ENCODE measurements at regions not wholly inside any gene's neighbourhood (a gene's known extent, or its start where the extent isn't known, plus 50 kb on each side); places are given as distances from the start of the nearest gene placed in this dataset.
A peak's percentile ranks its signal among the peaks of the same experiment; 100 is the strongest.

DNA sequence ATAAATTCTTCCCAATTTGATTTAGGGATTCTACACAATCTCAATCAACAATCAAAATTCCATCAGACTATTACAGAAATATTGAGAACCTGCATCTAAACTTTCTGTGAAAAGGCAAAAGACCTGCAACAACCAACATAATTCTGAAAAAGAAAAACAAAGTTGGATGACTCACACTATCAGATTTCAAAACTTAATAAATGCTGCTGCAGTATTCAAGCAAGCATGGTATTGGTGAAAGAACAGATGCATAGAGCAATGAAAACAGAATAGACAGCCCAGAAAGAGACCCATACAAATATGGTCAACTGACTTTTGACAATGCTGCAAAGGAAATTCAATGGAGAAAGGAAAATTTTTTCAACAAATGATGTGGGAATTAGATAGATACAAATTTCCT, 477.1 kb upstream of the NR2F2 start:
- no peak for DNase-seq

DNA sequence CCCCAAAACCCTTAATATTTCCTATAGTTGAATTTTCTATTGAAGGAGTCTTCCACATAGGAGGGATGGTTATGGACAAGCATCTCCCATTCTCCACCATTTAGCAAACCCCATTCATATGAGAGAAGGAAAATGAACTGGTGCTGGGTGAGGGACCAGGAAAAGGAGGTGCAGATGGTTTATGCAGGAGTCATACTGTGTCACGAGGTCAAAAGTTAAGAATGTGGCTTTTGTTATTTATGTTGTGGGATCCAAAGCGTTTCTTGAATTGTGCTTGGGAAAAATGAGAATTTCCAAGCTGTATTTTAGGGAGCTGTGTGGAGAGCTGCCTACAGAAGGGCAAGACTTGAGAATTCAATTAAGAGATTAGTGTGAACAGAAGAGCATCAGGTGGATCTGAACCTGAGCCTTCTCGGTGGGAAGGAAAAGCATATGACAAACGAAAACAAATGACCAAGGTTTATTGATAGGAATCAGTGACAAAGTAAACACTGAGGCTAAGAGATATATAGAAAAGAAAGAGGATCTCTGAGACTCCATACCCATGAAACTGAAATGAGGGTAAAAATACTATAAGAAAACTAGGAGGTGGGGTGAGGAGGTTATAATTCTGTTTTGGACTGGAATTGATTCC, 473.3 kb upstream of the NR2F2 start:
- no peak for DNase-seq

DNA sequence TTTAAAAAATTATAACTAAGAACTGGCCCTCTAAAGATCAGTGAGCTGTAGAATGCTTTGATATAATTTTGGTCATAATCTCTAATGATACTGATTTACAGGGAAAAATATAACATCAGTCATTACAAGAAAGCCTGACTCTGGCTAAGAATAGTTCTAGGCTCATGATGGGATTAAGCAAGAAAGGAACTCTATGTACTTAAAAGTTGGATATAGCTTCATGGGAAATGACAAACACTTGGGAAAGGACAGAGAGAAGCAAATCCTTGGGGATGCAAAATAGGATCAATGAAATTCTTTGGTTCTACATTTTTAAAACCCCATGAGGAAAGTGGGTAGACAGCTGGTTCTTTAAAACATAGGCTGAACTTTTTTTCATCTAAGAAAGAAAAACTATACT, 472.7 kb upstream of the NR2F2 start:
- no peak for DNase-seq

DNA sequence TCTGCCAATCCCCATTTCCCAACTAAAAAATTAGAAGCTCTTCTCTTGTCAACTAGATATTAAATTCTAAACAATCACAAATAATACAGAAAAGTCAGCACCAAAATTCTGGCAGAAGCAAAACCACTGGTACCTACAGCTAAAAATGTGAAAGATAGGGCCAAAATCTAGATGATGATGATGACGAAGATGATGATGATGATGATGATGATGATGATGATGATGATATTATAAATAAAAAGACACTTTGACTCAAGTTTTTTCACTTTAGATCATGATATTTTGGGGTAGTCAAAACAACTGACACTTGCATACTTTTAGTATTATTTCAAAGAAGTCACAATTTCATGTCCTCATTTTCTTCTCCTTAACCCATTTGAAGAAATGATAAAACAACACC, 470.1 kb upstream of the NR2F2 start:
- no peak for DNase-seq

DNA sequence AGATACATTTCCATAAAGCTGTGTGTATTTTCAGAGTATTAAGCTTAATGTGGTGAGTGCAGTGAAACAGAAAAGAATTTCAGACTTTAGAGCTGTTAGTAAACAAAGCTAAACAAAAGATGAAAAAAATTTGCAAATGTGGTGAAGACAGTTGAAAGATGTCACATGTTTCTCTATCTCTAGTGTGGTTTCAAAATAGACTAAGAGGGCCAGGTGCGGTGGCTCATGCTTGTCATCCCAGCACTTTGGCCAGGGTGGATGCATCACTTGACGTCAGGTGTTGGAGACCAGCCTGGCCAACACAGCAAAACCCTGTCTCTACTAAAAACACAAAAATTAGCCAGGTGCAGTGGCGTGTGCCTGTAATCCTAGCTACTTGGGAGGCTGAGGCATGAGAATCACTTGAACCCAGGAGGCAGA, 466.0 kb upstream of the NR2F2 start:
- DNase-seq: no peak

DNA sequence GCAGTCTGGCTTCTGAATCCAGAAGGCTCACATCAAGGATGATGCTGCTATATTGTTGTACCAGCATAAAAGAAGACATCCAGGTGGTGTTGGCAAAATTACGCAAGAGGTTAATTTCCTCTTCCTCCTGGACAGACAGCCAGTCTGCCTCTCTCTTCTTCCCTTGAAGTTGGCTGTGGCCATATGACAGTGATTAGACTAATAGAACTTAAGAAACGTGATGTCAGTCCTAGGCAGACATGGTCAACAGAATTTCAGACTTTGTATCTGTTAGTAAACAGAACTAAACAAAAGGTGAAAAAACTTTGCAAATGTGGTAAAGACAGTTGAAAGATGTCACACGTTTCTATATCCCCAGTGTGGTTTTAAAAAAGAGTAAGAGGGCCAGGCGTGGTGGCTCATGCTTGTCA, 465.2 kb upstream of the NR2F2 start:
- DNase-seq: no peak

DNA sequence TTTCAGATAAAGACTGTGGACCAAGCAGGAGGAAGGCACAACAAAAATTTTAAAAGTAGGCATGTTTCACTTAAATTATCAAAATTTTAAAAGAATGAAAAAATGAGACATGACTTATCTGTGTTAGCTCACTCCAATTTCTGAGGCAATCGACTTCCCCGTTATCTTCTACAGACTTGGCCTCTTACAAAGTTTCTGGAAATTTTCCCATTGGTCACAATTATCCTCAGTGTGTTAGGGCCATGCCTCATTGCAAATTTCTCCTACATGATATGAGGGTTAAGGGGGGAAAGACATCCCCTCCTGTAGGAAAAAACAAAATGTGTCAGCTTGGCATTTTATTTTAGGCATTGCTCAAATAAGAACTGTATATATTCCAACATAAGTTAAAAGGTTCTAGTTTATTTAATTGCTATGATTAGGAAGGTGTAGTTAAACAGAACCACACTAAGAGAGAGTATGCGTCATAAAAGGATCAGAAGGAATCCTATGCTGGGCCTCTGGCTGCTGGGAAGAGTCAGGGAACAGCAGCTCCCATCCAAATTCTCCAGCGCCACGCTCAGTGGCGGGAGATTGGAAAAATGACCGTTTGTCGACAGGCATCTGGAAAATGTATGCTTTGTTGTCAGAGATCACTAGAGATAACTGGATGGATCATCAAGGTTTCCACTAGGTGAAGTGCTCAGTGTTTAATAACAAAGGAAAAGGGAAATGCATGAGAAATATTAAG, 463.6 kb upstream of the NR2F2 start:
- no peak for DNase-seq

DNA sequence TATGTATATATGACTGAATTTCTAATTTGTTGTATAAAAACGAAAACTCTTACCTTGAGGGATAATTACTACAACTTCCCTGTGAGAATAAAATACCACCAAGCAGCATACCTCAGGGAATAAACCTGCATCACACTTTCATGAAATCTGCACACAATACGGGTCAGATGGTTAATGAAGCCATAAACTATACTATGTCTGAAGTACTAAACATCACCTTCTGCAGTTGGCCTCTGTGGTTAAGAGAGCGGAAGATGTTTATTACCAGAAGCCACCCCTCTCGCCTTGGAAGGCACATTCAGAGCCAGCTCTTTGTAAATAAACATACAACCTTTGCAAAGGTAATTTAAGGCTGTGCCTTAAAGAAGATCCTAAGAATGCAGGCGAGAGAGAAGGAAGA, 462.1 kb upstream of the NR2F2 start:
- peak; percentile 46 for DNase-seq

DNA sequence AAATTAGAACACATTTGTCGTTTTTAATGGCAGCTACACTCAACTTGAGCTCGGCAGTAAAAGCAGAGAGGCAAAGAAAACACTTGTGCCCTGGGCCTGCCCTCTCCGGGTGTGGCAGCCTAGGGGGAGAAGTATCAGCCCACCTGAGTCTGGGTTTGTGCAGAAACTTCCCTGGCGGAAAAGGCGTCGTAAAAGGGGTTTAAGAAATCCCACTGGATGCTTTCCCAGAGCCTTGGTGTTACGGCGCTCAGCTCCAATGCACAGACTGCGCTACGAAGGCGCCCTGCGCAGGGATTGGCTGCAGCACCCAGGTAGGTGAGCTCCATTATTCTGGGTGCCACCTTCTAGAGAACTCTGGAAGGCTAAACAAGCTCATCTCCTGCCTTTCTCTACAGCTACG, 461.5 kb upstream of the NR2F2 start:
- DNase-seq: no peak

DNA sequence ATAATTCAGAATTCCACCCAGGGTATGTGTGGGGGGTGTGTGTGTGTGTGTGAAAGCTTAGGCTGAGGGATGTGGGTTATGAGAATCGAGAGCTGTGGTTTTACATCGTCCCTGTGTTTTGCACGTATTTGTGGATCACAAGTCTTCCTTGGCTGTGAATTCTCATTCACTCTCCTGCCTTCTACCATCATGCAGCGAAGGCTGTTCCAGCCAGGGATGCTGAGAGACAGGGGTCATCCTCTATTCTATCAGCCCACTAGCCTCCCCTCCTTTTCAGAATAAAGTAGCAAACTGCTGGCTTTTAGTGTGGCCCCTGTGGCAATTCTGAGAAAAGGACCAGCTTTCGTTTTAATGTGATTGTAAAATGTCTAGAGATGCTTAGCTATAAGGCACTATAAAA, 460.6 kb upstream of the NR2F2 start:
- DNase-seq: no peak

DNA sequence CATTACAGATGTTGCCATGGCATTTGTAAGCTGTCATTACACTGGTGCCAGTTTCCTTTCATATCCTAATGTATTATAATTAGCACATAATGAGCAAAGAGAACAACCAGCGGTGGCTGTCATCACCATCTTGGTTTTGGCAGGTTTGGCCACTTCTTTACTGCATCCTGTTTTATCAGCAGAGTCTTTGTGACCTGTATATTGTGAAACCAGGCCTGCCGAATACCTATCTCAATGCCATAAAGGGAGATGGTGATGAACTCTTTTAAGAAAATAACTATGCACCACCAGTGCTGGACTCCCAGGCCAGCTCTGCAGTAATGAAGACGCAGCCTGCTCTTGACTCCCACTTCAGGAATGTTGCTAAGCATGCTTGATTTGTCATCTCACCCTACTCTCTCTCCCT, 458.1 kb upstream of the NR2F2 start:
- no peak for DNase-seq

DNA sequence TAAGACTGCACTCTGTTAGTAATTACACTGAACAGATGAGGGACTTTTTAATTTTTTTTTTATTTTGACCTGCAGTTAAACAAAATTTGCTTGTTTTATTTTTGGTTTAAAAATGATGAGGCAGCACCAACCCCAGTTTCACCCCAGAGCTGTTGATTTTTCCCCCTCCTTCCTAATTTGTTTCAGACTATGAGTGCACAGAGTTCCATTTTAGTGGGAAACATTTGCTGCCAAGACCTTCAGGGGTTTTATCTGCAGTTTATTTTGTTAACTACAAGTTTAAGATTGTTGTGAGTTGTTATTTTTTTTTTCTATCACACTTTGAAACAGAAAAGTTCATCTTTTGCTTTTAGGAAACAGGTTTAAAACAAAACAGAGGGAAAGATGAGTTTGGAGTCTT, 455.9 kb upstream of the NR2F2 start:
- DNase-seq: peak; percentile 45

DNA sequence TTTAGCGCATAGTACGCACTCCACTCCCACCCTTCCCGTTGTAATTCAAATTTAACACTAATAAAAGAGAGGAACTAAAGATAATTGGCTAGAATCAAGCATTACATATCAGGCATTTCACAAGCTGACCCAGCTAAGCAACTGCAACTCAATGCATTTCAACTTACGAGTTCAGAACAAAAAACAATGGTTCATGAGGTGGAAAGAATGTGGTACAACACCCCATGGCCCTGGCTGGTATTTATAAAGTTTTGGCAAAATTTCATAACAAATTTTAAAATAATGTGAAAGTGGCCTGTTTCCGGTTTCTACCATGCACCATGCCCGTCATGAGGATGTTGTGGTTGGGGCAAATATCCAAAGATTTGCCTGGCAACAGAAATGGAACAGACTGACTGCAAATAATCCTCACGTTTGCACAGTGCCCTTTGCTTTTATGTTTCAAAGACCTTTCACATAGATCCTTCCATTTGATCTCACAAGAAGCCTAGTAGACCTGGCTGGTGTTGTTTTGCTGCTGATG, 455.3 kb upstream of the NR2F2 start:
- no peak for DNase-seq

DNA sequence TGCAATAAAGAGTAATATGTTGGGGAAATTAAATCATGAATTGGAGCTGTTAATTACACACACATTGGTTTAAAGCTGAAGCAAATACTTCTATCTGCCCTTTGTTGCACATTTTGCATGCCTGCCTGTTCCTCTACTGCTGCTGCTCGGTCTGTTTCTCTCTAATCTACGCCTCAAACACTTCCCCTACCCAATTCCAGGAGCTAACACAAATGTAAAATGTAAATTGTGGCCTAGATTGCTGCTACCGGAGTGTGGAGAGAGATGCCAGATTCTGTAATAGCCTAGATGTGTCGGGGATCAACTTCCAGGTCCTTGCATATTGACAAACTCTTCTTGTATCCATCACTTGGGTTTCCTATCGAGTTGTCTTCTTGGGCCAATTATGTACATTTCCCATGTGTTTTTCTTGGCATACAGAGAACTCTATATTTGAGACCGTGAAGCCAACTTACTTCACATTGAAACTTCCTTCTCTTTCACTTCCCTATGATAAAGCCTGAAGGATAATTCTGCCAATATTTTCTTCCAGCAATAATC, 450.4 kb upstream of the NR2F2 start:
- DNase-seq: no peak

DNA sequence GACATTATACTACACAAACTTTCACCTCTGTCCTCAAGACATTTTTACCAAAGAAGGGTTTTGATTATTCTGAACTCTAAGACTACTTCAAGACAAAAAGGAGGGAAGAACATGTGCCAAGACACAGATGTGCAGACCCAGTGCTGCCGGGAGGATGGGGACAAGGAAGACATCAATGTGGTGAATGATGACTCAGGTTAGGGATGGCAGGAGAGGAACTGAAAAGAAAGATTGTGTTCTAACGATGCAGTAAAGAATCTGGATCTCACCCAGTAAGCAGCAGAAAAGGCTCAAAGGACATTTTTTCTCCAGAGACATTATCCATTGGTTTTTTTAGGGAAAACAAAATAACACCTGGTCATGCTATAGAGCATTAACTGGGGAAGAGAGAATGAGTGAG, 449.9 kb upstream of the NR2F2 start:
- no peak for DNase-seq

DNA sequence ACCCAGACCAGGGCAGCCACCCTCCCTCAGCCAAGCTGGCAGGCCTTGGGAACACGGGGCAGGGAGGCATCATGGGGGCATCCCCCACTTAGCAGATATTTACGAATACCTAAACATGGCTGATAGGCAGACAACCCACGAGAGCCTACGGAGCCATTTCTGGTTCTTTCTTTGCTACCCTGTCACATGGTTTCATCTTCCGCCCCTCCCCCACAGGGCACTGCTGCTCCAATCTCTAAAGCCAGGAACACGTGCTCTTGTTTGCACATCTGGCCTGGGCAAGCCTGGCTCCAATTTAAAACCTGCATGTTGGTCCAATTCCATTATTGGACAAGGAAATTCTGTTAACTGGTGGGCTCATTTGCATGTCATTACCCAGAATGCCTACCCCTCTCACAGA, 447.4 kb upstream of the NR2F2 start:
- DNase-seq: no peak

DNA sequence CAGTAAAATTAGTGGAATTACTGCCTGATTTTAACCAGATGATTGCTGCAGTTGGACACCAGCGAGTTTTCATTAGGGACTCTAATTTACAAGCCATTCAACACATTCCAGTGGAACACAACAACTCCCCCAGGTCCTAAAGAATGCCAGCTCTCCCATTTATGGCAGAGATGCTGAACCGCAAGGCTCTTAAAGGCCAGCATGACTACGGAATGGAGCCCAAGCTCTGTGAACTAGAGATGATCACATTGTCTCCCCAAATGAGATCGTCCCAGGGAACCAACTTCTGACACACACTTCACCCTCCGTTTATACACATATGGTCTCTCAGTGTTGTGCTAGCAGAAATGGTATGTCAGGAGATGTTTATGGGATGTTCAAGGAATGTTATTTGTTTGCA, 446.2 kb upstream of the NR2F2 start:
- no peak for DNase-seq

DNA sequence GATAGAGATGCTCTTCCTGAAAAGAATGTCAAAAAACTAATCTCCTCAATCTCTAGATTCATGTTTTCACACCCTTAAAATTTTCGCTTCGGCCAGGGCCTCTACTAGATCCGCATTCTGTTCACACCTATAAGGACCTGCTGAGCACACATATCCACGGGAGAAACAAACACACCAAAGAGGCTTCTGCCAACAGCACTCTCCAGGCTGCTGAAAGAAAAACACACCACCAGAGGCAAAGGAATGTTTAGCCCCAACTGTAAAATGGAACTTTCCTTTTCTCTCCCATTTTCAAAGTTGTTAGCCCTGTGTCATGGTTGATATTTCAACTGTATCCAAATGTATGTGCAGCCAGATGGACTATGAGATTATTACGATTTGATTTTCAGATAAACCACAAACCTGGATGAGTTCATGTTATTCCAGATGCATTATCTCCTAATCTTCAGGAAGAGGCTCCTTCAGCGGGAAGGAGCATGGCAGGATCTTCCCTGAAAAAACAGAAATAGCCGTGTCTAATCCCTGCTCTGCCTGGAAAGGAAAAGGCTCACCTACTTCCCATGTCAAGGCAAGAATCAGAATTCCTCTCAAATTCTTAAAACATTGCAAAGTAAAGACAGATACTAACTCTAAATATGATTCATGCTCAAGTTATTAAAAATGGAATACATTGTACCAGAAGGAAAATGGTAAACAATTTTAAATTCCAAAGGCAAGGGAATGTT, 442.7 kb upstream of the NR2F2 start:
- no peak for DNase-seq

DNA sequence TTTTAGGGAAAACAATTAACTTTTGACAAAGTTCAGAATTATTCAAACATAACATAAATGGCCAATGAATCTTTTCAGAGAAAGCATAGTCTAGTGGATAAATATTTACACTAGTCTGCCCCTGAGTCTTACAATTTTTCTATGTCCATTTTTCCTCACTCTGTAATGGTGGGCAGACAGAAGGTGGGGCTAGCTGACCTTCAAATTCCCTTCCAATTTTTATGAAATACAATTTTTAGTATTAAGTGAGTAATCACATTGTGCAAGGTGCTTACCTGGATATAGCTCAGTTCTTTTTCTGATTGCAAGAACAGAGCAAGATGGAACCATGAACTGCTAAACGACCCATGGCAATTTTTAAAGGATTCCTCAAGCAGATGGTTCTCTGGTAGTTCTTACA, 441.7 kb upstream of the NR2F2 start:
- no peak for DNase-seq

DNA sequence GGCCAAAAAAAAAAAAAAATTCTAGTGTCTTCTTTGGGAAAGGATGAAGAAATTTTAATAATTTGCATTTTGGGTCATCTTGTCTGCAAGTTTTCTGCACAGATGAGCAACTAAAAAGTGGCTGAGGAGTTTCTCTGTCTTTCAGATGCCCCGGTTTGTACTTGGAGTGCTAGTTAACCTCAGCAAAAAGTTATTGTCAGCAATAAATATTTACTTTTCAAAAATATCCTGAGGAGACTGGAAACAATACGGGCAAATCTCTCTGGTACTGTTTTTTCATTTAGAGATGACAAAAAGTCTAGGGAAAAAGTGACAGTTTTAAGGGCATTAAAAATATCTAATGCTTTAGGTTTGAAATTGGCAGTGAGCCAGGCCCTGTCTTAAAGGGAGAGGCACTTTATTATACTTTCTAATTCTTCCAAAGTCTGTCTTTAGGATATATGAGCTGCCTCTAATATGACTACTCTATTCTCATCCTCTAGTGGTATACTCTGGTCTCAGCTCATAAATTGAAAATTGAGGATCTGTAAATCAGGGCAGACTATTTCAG, 436.0 kb upstream of the NR2F2 start:
- no peak for DNase-seq

DNA sequence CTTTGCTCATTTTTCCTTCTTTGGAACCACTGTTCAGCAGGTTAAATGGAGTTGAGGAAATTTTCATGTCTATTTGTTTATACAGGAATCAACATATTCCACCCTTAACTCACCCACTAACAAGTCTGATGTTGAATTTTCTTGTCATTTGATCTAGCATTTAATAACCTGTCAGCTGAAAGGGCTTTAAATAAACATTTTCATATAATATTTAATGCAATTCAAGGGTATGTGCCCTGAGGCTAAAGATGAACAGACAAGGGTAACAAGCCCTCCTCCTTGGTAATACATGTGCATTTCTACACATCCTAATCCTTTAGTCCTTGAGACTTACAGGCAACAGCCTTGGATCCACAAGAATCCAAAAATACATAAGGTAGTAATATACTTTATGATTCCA, 435.0 kb upstream of the NR2F2 start:
- DNase-seq: no peak

DNA sequence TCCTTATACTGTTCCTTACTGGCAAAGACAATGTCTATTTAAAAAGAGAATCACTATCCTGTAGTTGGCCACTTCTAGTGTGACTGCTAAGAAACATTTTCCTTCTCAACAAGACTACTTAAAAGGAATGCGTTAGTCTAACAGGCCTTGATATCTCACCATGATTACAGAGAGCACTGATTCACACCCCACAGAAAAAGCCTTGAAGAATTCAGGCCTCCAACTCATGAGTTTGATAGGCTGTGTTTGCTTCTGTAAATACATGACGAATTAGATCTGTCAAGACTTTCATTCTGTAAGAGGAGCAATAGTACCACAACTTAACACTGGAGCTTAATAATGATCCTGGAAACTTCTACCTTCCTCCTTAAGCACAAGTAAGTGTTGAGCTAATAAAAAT, 432.8 kb upstream of the NR2F2 start:
- no peak for DNase-seq

DNA sequence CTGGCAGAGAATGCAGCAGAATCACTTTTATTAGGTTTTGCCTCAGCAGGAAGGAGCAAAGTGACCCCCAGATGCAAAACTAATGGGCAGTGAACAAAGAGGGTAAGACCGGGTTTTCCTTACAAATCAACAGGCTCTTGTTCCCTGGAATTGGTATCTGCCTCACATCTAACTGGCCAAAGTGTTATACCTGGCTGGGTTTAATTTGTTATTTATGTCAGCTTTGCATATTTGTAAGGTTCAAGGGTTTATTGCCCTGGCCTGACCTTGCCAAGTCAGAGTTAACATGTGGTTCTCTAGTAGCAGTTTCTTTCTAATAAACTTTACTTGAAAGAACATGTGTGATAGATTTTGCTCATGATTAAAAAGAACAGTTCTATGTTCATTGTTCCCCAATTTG, 431.7 kb upstream of the NR2F2 start:
- no peak for DNase-seq

DNA sequence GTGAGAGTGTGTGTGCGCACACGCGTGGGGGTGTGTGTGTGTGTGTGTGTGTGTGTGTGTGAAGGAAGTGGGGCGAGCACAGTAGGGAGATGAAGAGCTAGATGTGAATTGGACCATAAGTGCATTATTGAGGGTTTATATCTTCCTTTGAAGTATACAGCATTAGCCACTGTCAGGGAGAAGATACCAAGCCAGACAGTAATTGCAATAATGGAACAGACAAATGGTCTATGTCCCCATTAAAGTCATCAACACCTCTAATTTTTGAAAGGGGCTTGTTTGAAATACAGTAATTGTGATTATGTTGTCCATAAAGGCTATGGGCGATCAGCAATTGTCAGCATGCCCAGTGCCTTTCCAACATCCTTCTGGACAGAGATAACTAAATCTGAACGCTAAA, 429.2 kb upstream of the NR2F2 start:
- no peak for DNase-seq
